ENCODE measurements at regions not wholly inside any gene's neighbourhood (a gene's known extent, or its start where the extent isn't known, plus 50 kb on each side); places are given as distances from the start of the nearest gene placed in this dataset.
"Not testable (repeated sequence)": the region's sequence is repeated elsewhere in the genome, so short reads cannot be mapped to it uniquely, and the experiment has no call there.

GRCh38 chr12:131335456-131335855, 375.4 kb upstream of the SFSWAP start:
- CTCF ChIA-PET, result no interaction called here
- intact Hi-C loops (cut with DNase I, micrococcal nuclease), result loop anchor here in 1 of 2 experiments (10.0 kb wide), 1 partner anchor 299 kb away; no protein-coding TSS in a partner anchor
- DNase-seq, result no peak
- Mint-ChIP-seq H3K4me3 (no peak overlapping the region), H3K27me3 (no peaks in the 10 kb centered on the region), H3K36me3 (ENCODE audit: low read depth) (no peaks in the 10 kb centered on the region), H3K9me3 (ENCODE audit: low read depth) (no peaks in the 10 kb centered on the region), H3K4me1 (no peaks in the 10 kb centered on the region), H3K27ac (no peak overlapping the region)
- no peak for ATAC-seq
- POLR2A ChIA-PET, result no interaction called here

- H3K9me3 Mint-ChIP-seq (ENCODE audit: low read depth); H3K4me3 Mint-ChIP-seq; H3K36me3 Mint-ChIP-seq (ENCODE audit: low read depth); DNase-seq; H3K27ac Mint-ChIP-seq; POLR2A ChIA-PET; ATAC-seq; H3K27me3 Mint-ChIP-seq; H3K4me1 Mint-ChIP-seq: not testable (repeated sequence)
- CTCF ChIA-PET, result interaction anchor here (0.8 kb wide), 1 partner anchor 59 kb away, joined by 4 read pairs; no protein-coding TSS in a partner anchor
- intact Hi-C loops (cut with DNase I, micrococcal nuclease), result loop anchor here in 1 of 2 experiments (10.0 kb wide), 1 partner anchor 297 kb away; no protein-coding TSS in a partner anchor
These were observed 373.0 kb upstream of the SFSWAP start for GRCh38 chr12:131337861-131338260.

GRCh38 chr12:131340616-131341210, 370.2 kb upstream of the SFSWAP start:
- Mint-ChIP-seq H3K9me3 (ENCODE audit: low read depth) (peaks cover 2% of the 10 kb centered on the region), H3K4me1 (no peaks in the 10 kb centered on the region), H3K27me3 (peaks cover 2% of the 10 kb centered on the region), H3K27ac (no peak overlapping the region), H3K4me3 (no peak overlapping the region), H3K36me3 (ENCODE audit: low read depth) (no peaks in the 10 kb centered on the region)
- CTCF ChIA-PET, result no interaction called here
- no peak for ATAC-seq
- POLR2A ChIA-PET, result no interaction called here
- no peak for DNase-seq
- intact Hi-C loops (cut with DNase I, micrococcal nuclease), result no loop called here

- intact Hi-C loops (cut with DNase I, micrococcal nuclease); H3K27me3 Mint-ChIP-seq; H3K27ac Mint-ChIP-seq: not testable (repeated sequence)
These were observed 369.3 kb upstream of the SFSWAP start for GRCh38 chr12:131341608-131342007.

GRCh38 chr12:131343436-131343835, 367.5 kb upstream of the SFSWAP start:
- H3K9me3 Mint-ChIP-seq (ENCODE audit: low read depth); intact Hi-C loops (cut with DNase I, micrococcal nuclease); POLR2A ChIA-PET; H3K4me1 Mint-ChIP-seq; H3K27ac Mint-ChIP-seq; H3K4me3 Mint-ChIP-seq; H3K27me3 Mint-ChIP-seq; H3K36me3 Mint-ChIP-seq (ENCODE audit: low read depth); DNase-seq; CTCF ChIA-PET; ATAC-seq: not testable (repeated sequence)

More at GRCh38 chr12:131341608-131342007, 369.3 kb upstream of the SFSWAP start:
- POLR2A ChIA-PET; DNase-seq; H3K4me3 Mint-ChIP-seq; ATAC-seq; CTCF ChIA-PET; H3K36me3 Mint-ChIP-seq (ENCODE audit: low read depth); H3K4me1 Mint-ChIP-seq; H3K9me3 Mint-ChIP-seq (ENCODE audit: low read depth): not testable (repeated sequence)

GRCh38 chr12:131344715-131345520, 366.0 kb upstream of the SFSWAP start:
- intact Hi-C loops (cut with DNase I, micrococcal nuclease); H3K9me3 Mint-ChIP-seq (ENCODE audit: low read depth); DNase-seq; ATAC-seq; H3K27ac Mint-ChIP-seq; H3K36me3 Mint-ChIP-seq (ENCODE audit: low read depth); POLR2A ChIA-PET; H3K4me1 Mint-ChIP-seq; H3K4me3 Mint-ChIP-seq; CTCF ChIA-PET: not testable (repeated sequence)
- H3K27me3 Mint-ChIP-seq, result peaks cover 10% of the 10 kb centered on the region

GRCh38 chr12:131345521-131346436, 365.1 kb upstream of the SFSWAP start:
- ATAC-seq (no peak), DNase-seq (no peak)
- Mint-ChIP-seq H3K9me3 (ENCODE audit: low read depth) (peaks cover 2% of the 10 kb centered on the region), H3K27me3 (peaks cover 14% of the 10 kb centered on the region), H3K4me3 (no peak overlapping the region), H3K36me3 (ENCODE audit: low read depth) (no peaks in the 10 kb centered on the region), H3K27ac (no peak overlapping the region), H3K4me1 (no peaks in the 10 kb centered on the region)
- ChIA-PET POLR2A (interaction anchor here (0.7 kb wide), 1 partner anchor 897 kb away, joined by 3 read pairs; no protein-coding TSS in a partner anchor), CTCF (no interaction called here)
- intact Hi-C loops (cut with DNase I, micrococcal nuclease), result no loop called here

- Mint-ChIP-seq H3K9me3 (ENCODE audit: low read depth) (peaks cover 2% of the 10 kb centered on the region), H3K36me3 (ENCODE audit: low read depth) (no peaks in the 10 kb centered on the region), H3K4me1 (no peaks in the 10 kb centered on the region), H3K27me3 (peaks cover 14% of the 10 kb centered on the region), H3K27ac (no peak overlapping the region), H3K4me3 (no peak overlapping the region)
- DNase-seq (no peak), ATAC-seq (no peak)
- ChIA-PET POLR2A (interaction anchor here (0.7 kb wide), 1 partner anchor 898 kb away, joined by 3 read pairs; no protein-coding TSS in a partner anchor), CTCF (no interaction called here)
- intact Hi-C loops (cut with DNase I, micrococcal nuclease), result no loop called here
These were observed 364.1 kb upstream of the SFSWAP start for GRCh38 chr12:131346555-131347344.

GRCh38 chr12:131347345-131347714, 363.6 kb upstream of the SFSWAP start:
- peaks cover 12% of the 10 kb centered on the region for H3K27me3 Mint-ChIP-seq
- no peaks in the 10 kb centered on the region for H3K4me1 Mint-ChIP-seq
- DNase-seq, result no peak
- CTCF ChIA-PET, result no interaction called here
- POLR2A ChIA-PET, result no interaction called here
- H3K27ac Mint-ChIP-seq, result no peak overlapping the region
- ATAC-seq, result no peak
- no peaks in the 10 kb centered on the region for H3K9me3 Mint-ChIP-seq (ENCODE audit: low read depth)
- H3K4me3 Mint-ChIP-seq, result no peak overlapping the region
- H3K36me3 Mint-ChIP-seq (ENCODE audit: low read depth), result no peaks in the 10 kb centered on the region
- intact Hi-C loops (cut with DNase I, micrococcal nuclease), result no loop called here

- ATAC-seq, result no peak
- no peaks in the 10 kb centered on the region for H3K9me3 Mint-ChIP-seq (ENCODE audit: low read depth)
- no peak overlapping the region for H3K4me3 Mint-ChIP-seq
- H3K36me3 Mint-ChIP-seq (ENCODE audit: low read depth), result no peaks in the 10 kb centered on the region
- ChIA-PET POLR2A (no interaction called here), CTCF (no interaction called here)
- no peak for DNase-seq
- no peak overlapping the region for H3K27ac Mint-ChIP-seq
- H3K27me3 Mint-ChIP-seq, result peaks cover 12% of the 10 kb centered on the region
- H3K4me1 Mint-ChIP-seq, result no peaks in the 10 kb centered on the region
- intact Hi-C loops (cut with DNase I, micrococcal nuclease), result no loop called here
These were observed 363.2 kb upstream of the SFSWAP start for GRCh38 chr12:131347732-131348131.

- peaks cover 12% of the 10 kb centered on the region for H3K27me3 Mint-ChIP-seq
- CTCF ChIA-PET, result no interaction called here
- POLR2A ChIA-PET, result no interaction called here
- no peaks in the 10 kb centered on the region for H3K36me3 Mint-ChIP-seq (ENCODE audit: low read depth)
- H3K4me1 Mint-ChIP-seq, result no peaks in the 10 kb centered on the region
- H3K4me3 Mint-ChIP-seq, result no peak overlapping the region
- DNase-seq, result no peak
- H3K9me3 Mint-ChIP-seq (ENCODE audit: low read depth), result no peaks in the 10 kb centered on the region
- no peak for ATAC-seq
- intact Hi-C loops (cut with DNase I, micrococcal nuclease), result no loop called here
- no peak overlapping the region for H3K27ac Mint-ChIP-seq
These were observed 362.7 kb upstream of the SFSWAP start for GRCh38 chr12:131348231-131348630.
